CD4-positive, alpha-beta T cell treated with Interleukin-10 for 1 hour (primary cell): ENCODE measurements at regions not wholly inside any gene's neighbourhood (a gene's known extent, or its start where the extent isn't known, plus 50 kb on each side); places are given as distances from the start of the nearest gene placed in this dataset.
"Not testable (repeated sequence)": the region's sequence is repeated elsewhere in the genome, so short reads cannot be mapped to it uniquely, and the experiment has no call there.

Source experiments
- DNase-seq: peaks from one replicate; pipeline ENCODE4 v3.0.0-alpha.2; 2020

DNA sequence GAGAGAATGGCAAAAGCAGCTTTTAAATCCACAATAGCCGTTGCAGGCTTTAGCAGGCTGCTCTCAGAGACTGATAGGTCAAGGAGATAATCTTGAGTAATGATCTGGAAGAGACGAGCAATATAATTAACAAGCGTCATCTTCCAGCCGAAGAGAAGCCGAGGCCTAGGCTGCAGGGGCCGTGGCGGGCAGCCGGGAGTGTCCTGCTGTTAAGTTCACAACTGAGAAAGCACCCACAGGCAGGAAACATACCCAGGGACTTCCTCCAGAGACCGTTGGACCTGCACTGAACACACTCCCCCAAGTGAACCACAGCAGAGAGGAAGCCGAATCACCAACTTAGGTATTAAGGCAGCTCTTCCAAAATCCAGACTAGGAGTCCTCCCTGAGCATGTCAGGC lies 182.3 kb downstream of the IRX2 start:
- DNase-seq = no peak

DNA sequence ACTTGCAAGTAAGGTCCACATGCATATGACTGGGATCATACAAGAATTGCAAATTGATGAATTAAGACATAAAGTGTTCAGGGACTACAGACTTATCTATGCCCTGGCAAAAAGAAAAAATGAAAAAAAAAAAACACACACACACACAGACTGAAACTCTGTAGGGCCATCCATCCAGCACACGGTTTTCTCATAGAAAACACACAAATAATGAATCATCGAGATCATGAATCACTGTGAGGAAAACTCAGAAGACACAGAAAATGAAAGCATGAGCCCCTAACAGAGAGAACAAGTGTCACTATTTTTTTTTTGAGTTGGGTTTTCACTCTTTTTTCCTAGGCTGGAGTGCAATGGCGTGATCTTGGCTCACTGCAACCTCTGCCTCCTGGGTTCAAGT lies 185.2 kb downstream of the IRX2 start:
- DNase-seq = no peak

DNA sequence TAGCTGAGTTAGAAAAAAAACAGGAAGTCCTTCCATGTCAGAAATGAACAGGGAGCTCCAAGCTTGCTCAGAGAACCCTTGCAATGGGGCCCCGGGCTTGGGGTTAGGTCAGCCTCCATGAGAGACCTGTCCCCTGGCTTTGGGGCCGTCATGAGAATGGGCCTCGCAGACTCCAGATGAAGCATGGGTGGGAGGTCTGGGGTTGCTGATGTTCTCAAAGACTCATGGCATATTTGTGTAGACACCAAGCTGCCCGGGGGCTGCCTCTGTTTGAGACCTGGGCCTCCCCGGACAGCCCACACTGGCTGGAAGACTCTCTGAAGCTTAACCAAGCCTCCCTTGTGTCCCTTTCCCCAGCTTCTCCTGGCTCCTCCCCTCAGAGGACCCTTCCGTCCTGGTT lies 186.3 kb downstream of the IRX2 start:
- no peak for DNase-seq

DNA sequence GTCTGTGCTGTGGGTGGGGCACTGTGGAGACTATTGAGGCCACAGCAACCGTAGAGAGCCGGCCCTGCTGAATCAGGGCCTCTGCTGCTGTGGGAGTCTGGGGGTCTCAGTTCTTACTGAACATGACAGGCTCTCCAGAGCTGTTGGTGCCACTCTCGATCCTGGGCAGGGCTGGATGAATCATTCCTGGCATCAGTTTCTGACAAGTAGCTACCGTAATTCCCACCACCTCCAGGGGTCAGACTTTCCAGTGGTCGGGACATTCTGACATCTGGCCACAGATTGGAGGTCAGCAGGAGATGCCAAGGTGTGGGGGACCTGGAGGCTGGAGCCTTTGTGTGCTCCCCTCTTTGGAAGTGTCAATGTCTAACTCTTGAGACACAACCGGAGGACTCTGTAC lies 188.4 kb downstream of the IRX2 start:
- DNase-seq = no peak

DNA sequence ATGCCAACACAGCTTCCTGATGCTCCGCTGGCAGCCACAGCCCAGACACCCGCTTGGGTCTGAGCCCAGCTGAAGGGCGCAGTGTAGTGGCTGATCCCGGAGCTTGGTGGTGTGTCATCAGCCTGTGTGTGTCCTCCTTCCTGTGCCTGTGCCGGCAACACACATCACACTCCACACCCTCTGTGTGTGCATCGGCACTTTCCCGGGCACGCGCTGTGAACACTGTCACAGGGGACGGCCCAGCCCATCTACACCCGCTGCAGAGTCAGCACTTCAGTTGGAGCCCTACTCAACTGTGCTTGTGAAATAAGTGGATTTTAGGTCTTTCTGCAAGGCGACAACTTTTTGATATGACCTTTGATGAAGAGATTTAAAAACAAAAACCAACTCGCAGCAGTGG lies 189.4 kb downstream of the IRX2 start:
- no peak for DNase-seq

DNA sequence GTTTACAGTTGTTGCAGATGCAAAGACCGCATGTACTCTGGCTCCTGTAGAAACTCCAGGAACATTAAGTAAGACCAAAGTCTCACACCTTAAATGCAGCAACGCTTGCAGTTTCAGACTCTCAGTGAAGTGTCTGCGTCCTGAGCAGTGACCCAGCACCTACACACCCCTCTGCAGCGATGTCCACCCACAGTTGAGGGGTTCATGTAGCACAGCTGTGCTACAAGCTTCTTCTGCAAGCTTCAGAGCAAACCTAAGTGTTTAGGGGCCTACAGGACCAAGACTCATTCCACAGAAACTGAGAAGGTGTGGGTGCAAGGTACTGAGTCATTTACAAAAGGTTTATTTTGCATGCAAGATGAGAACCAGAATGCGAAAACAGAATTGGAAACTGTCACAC lies 191.0 kb downstream of the IRX2 start:
- DNase-seq = no peak

DNA sequence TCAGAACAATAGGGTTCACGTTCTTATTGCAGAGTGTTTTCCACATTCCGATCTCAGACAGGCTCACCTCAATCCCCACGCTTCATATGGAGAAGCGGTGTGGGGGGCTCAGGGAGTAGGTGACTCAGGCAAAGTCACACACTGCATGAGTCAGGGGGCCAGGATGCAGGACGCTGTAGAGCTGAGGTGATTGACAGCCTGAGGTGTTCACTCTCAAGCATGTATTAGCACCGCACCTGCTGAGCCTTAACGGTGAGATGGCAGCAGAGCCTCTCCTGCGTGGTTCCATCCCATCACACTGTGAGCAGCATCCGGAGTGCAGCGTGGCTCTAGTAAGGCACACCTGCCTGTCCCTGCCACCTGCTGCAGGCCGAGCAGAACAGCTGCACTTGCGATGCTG lies 194.0 kb downstream of the IRX2 start:
- DNase-seq = no peak

DNA sequence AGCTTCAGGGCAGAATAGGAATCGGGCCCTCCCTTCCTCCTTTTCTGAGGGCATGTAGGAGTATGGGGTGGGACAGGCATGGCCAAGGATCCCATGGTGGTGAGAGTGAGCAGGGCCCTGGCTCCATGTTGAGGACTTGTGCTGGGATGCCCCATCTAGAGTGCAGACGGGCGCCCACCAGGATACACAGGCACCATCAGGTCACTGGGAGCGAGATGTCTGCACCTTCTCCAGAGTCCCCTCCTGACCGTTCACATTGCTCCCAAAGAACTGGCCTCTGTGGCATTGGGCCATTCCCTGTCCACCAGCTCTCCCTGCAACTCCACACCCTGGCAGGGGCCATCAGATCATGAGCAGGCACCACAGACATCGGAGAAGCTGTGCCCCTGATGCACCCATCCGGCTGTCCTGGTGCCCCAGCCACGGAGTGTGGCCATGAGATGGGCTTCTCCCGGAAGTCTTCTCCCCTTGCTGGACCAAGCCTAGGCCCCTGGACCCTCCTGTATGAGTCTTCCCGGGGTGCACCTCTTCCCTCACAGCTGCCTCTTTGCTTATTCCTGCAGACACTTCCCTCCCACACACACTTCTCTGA lies 195.0 kb downstream of the IRX2 start:
- DNase-seq = no peak

DNA sequence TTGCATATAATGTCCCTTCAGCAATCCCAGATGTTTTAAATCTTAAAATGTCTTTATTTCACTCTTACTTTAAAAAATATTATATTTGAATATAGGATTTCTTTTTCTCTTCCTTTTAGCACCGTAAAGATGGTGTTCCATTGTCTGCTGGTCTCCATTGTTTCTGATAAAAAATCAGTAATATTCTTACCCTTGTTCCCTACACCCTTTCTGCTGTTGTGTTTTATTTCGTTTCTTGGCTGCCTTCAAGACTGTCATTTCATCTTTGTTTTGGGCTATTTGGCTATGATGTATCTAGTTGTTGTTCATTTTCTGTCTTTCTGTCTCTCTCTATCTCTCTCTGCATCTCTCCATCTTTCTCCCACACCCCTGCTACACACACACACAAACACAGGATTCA lies 197.9 kb downstream of the IRX2 start:
- no peak for DNase-seq

DNA sequence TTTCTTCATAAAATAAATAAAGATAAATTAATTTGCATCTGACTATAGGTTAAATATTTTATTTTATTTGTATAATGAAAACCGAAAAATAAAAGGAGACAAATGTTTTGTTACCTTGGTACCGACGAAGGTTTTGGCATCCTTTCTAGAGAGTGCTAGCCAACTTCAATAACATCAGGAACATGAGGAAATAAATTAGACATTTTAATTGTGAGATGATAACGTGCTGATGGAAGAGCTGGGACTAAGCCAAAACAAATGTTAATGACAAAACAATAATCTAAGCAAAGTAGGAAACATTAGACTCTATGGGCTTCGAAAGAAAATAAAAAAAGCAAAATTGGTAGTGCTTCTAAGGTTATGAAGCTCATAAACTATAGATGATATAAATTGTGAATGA lies 201.0 kb downstream of the IRX2 start:
- no peak for DNase-seq

DNA sequence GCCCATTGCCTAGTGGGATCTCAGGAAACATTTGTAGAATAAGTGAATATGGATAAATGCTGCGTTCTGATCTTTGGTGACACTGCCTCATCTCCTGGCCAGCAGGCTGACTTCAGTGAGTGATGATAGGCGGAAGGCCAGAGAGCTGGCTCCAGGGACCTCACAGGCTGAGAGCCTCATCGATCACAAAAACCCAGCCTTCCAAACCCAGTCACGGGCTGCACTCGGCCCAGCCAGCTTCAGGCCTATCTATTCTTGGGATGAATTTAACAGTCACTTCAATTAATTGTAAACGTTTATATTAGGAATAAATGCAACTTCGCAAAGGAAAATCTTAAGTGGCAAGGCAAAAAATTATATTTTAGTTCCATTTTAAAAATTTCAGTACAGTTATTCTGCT lies 201.6 kb downstream of the IRX2 start:
- no peak for DNase-seq

DNA sequence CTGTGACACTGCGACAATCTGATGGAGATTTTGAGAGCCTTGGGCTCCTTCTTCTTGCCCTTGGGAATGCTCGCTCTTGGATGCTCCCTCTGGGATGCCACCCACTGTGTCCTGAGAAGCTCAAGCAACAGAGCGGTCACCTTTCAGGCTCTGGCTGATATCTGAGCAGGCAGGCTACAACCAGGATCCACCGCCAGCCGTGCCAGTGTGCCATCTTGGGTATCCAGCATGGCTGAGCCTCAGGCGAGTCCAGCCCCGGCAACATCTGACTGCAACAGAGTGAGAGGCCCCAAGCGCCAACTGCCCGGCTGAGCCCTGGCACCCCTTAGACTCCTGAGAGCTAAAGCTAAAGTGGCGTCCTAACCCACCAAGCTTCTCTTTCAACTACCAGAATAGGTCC lies 202.1 kb downstream of the IRX2 start:
- DNase-seq = no peak

DNA sequence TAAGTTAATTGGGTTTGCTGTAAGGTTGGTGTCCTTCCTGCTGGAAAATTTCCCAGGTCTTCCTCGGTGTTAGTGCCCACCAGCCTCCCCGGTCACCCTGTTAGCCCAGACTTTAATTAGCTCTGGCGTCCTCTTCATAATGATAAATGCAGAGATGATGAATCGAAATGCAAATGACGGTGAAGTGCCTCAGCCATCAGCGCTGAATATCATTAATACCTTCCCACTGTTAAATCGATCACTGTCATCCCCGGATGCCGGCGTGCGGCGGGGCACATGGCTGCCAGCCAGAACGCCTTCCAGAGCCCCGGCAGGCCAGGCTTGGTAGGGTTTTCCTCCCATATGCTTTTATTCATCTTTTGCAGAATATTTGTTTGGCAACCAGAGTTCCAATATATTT lies 204.5 kb downstream of the IRX2 start:
- no peak for DNase-seq

DNA sequence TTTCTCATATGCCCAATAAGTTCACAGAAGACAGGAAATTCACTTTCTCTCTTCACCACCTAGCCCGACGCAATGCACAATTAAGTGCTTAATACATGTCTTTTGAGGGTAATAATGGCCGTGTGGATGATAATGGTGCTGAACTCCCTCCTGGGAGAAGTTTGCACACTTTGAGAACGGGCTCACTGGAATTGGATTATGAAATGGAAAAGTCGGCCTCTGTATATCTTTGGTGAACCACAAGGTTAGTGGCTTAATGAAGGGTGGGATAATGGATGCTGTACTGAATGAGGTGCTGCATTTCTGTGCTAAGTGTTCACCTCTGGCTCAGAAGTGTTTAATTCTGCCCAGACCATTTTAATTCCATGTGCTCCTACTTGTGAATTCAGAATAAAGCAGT lies 207.5 kb downstream of the IRX2 start:
- no peak for DNase-seq

DNA sequence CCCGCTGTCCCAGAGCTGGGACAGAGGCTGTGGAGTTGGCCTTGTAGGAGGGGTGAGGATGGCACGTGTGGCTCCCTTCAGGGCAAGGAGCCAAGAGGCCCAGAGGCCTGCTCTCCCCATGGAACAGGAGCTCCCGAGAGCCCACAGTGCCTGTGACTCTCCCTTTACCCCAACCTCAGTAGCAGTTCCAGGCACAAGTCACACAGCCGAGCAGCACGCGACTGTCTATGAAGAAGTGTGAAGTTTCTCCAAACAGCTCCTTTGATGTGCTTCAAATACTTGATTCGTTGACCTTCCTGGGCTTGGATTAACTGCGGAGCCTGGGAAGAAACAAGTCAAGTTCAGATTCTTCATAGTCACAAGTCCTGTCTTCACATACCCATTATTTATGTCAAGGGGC lies 208.7 kb downstream of the IRX2 start:
- no peak for DNase-seq

DNA sequence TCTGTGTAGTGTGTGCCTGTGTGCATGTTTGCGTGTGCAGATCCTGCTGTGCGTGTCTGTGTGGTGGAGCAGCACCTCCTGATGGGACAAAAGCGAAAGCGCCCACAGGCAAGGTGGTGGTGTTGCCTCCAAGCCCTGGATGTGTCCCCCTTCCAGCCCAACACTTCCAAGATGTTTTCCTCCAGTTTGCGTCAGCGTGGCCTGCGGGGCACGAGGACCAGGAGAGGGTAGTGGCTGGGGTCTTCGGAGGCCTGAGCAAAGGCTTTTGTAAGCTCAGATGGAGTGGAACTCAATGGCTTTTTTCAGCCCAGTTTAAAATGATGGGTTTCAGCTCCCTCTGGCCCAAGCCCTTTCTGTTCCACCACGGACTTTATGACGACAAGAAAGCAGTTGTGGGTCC lies 209.5 kb downstream of the IRX2 start:
- no peak for DNase-seq

DNA sequence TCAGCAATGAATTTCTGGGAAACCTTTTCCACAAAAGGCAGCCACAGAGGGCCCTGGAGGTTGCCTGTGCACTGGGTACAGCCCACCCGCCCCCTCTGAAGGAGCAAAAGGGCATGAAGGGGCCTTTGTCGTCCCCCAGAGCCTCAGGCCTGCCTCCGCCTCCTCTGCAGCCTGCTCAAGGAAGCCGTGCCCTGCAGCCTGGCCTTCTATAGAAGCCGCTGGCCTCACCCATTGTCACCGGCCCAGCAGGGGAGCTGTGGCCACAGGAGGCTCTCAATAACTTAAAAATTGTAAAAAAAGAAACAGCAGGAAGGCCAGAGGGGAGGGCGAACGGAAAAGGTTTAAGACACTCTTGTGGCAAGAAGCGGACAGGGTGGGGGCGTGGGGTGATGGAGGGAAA lies 213.3 kb downstream of the IRX2 start:
- DNase-seq = no peak

DNA sequence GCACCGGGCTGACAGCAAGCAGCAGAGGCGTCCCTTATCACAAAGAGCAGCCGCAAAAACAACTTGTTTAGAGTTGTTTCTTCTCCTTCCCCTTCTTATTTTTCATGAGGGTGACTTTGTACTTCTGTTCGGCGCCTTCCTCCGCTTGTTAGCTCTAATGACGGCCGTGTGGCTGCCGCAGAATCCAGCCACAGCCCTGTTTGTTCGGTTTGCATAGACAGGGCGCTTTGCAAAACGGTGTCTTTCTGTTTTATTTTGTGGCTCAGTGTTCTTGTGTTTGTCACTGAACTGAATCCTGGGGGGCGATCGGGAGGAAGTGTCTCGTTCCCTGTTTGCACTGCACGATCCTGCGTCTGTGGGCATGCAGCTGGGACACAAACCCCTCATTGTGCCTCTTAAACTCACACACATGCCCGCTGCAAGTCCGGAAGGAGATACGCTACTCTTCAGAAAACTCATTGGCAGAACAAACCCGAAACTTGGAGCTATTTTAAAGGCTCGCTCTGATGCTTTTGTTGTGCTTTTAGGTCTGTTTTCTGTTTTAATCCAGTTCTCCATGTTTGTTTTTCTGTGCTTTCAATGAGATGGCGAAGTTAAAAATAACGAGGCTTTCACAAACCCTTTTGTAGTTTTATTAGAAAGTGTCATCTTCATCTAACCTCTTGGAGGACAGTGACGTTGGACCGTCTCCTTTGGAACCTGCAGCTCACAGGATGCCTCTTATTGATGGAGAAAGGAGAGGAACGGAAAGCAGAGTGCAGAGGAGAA lies 213.9 kb downstream of the IRX2 start:
- no peak for DNase-seq

DNA sequence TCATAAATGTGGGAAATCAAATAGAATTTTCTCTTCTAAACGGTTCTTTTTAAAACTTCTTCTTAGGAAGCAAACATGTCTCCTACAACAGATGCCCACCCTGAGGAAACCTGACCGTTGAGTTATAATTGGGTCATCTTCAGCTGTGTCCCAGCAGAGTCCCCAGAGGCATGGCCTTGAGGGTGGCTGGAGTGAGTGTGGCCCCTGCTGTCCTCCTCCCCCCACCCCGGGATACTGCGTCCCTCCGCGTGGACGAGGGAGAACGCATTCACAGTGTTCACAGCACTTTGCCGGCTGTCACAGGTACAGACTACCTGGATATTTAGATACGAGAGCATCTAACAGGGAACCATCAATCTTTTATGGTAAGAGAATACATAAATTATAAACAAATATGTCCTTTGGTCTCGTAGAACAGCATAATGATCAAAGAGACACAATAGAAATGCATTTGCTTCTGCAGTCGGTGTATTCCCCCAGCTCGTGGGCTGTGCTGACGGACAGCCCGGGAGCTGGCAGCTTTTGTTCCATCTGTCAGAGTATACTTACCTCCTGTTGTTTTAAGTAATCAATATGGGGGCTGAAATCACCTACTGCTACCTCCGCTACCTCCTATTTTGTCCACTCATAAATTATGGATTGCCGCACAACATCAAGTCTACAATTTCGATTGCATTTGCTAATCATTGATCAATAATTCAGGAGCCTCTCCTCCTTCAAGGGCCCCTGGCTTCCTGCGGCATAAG lies 214.7 kb downstream of the IRX2 start:
- no peak for DNase-seq

DNA sequence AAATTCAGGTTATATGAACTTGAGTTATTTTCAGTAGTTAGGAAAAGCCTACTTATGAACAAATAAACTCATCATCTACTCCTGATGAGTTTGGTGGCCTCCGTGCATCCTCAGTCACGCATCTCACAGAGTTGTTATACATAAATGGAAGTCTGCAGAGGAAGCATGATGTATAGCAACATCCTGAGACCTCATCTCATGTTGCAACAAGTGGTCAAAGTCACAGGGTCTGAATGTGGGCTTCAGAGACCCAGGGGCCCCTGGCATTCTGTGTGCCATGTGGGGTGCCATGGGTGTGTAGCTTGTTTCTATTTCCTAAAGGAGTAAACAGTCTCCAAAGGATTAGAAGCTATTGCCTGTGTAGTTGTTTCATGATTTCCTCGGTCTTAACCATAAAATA lies 216.5 kb downstream of the IRX2 start:
- DNase-seq = no peak

DNA sequence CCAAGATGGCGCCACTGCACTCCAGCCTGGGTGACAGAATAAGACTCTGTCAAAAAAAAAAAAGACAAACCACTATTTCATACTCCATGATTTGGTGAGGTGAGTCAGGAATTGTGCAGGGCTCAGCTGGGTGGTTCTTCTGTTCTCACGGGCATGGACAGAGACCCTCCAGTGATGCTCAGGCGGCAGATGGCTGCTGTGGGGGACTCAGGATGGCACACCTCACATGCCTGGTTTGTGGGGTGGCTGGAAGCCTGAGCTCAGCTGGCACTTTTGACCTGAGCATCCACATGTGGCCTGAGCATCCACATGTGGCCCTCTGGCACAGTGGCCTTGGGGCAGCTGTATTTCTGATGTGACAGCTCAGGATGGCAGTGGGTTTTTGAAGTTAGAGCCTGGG lies 217.2 kb downstream of the IRX2 start:
- no peak for DNase-seq

DNA sequence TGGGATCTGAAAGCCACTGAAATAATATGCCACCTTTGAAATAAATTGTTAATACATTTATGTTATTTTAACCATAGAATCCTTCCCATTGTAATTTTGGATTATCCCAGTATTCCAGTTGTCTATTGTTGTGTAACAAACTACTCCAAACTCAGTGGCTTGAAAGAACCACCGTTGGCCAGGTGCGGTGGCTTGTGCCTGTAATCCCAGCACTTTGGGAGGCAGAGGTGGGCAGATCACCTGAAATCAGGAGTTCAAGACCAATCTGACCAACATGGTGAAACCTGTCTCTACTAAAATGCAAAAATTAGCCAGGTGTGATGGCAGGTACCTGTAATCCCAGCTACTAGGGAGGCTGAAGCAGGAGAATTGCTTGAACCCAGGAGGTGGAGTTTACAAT lies 217.6 kb downstream of the IRX2 start:
- not testable (repeated sequence) for DNase-seq

DNA sequence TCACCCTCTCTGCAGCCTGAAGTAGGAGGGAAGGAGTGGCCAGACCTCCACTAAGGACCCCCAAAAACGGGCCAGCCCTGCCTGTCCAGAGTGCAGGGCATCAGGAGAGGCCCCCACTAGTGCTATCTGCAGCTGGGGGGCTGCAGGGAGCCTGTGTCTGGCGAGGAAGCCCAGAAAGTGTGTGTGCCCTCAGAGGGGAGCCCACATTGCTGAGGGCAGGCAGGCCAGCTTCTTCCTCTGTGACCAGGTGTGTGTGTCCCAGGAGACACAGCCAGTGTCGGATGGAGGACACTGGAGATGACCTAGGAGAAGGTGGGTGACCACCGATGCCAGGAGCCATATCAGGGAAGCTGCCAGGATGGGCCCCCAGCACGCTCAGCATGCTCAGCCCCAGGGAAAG lies 218.7 kb downstream of the IRX2 start:
- DNase-seq = no peak

DNA sequence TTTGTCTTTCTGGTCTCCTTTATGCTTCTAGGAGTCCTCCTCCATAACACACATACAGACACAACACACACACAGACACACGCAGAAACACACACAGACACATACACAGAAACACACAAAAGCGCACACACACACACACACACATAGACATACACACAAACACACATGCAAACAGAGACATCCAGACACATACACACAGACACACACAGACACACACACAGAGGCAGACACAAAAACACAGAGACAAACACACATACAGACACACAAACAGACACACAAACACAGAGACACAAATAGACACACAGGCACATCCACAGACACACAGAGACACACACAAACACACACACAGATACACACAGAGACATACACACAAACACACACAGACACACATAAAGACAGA lies 220.2 kb downstream of the IRX2 start:
- no peak for DNase-seq

DNA sequence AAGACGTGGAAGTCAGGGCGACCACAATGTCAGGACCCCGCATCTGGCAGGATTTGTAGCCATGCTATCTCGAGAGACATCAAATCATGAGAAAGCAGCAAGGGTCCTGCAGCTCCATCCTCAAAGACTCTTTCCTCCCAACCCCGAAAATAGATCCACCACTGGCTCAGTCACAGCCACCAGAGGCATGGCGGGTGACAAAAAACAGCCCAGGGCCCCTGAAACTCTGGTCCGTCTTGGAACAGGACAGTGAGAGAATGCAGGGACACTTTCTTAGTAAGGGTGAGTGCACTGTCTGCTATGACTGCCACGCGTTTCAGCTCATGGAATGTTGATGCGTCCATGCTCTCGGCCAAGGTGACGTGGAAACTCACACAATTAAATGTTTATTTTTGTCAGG lies 220.9 kb downstream of the IRX2 start:
- no peak for DNase-seq
